H1 (cell line): ENCODE measurements at regions not wholly inside any gene's neighbourhood (a gene's known extent, or its start where the extent isn't known, plus 50 kb on each side); places are given as distances from the start of the nearest gene placed in this dataset.
A peak's percentile ranks its signal among the peaks of the same experiment; 100 is the strongest.

ENCODE experiments used
- CTCF ChIA-PET: fragments of 300-600 bp; sonication (Branson Sonifier 250); formaldehyde crosslinking; loops from one replicate; lab custom pipeline; 2021; ENCODE audit not compliant: partially characterized antibody; lab: Charles Lee
- POLR2A ChIA-PET: fragments of 300-600 bp; sonication (Branson Sonifier 250); formaldehyde crosslinking; loops from one replicate; lab custom pipeline; 2021; ENCODE audit warnings: inconsistent platforms; ENCODE audit not compliant: partially characterized antibody; lab: Charles Lee
- DNase-seq, 2 experiments: peaks; one replicate each; pipeline versions ENCODE4 v3.0.0 to v3.0.0-alpha.2; 2010 to 2022; ENCODE audit warnings: low spot score in 2 of 2, low read depth in 1 of 2, mixed read lengths in 1 of 2
- FAIRE-seq: peaks from 2 replicates; lab custom pipeline; 2011; peaks lifted over from hg19 to GRCh38; lab: Jason Lieb, UNC
- H2AFZ ChIP-seq: 2 replicates; pipeline ENCODE4 v1.8.1; 2012; ENCODE audit warnings: low read length, inconsistent platforms
- H2AK5ac ChIP-seq: 2 replicates; pipeline ENCODE4 v1.6.1; 2013; ENCODE audit warnings: low read depth, low read length
- H2BK120ac ChIP-seq: replicated peaks from 2 replicates; pipeline ENCODE3; 2013; ENCODE audit warnings: low read depth, low read length, inconsistent platforms
- H2BK12ac ChIP-seq: 2 replicates; pipeline ENCODE4 v1.6.1; 2013; ENCODE audit warnings: low read depth, low read length
- H2BK15ac ChIP-seq: 2 replicates; pipeline ENCODE4 v1.6.1; 2013; ENCODE audit warnings: low read length
- H2BK20ac ChIP-seq: 2 replicates; pipeline ENCODE4 v1.6.1; 2013; ENCODE audit warnings: low read length
- H2BK5ac ChIP-seq: 2 replicates; pipeline ENCODE4 v1.6.1; 2013; ENCODE audit warnings: low read depth, low read length
- H3K14ac ChIP-seq: 2 replicates; pipeline ENCODE4 v1.6.1; 2013; ENCODE audit warnings: inconsistent platforms; ENCODE audit not compliant: insufficient read length
- H3K18ac ChIP-seq: 2 replicates; pipeline ENCODE4 v1.6.1; 2013; ENCODE audit warnings: low read length; ENCODE audit errors: extremely low read depth
- H3K23ac ChIP-seq: 2 replicates; pipeline ENCODE4 v1.6.1; 2013; ENCODE audit warnings: inconsistent platforms; ENCODE audit not compliant: insufficient read length
- H3K23me2 ChIP-seq: 2 replicates; pipeline ENCODE4 v1.6.1; 2013; ENCODE audit warnings: low read depth, low read length
- H3K27ac ChIP-seq: 2 replicates; pipeline ENCODE4 v1.6.1; 2011; ENCODE audit warnings: low read depth, low read length, inconsistent platforms
- H3K27me3 ChIP-seq, 4 experiments: replicated peaks in 1 of 4; 1 replicate in 1 of 4; 2 replicates in 3 of 4; pipeline versions ENCODE4 v1.6.1 to v1.8.1; 2011 to 2013; ENCODE audit warnings: low read length in 3 of 4, mild to moderate bottlenecking in 3 of 4, inconsistent platforms in 2 of 4, mixed read lengths in 2 of 4, moderate library complexity in 1 of 4; ENCODE audit not compliant: control insufficient read depth in 3 of 4, insufficient read depth in 3 of 4; ENCODE audit errors: extremely low read depth in 1 of 4
- H3K36me3 ChIP-seq, 4 experiments: 2 replicates each; pipeline versions ENCODE4 v1.6.1 to v1.8.1; 2011 to 2013; ENCODE audit warnings: mild to moderate bottlenecking in 4 of 4, low read length in 3 of 4, moderate library complexity in 2 of 4, control low read depth in 1 of 4, inconsistent platforms in 1 of 4; ENCODE audit not compliant: insufficient read depth in 4 of 4, control insufficient read depth in 2 of 4
- H3K4ac ChIP-seq: replicated peaks from 2 replicates; pipeline ENCODE3; 2013; ENCODE audit warnings: low read length, low read depth, mixed read lengths, inconsistent platforms; ENCODE audit not compliant: insufficient read length
- H3K4me1 ChIP-seq, 4 experiments: replicated peaks in 1 of 4; 1 replicate in 1 of 4; 2 replicates in 3 of 4; pipeline versions ENCODE4 v1.6.1 to v1.8.1; 2011 to 2013; ENCODE audit warnings: low read length in 3 of 4, inconsistent platforms in 2 of 4, mixed read lengths in 1 of 4; ENCODE audit not compliant: insufficient read depth in 4 of 4, control insufficient read depth in 3 of 4
- H3K4me2 ChIP-seq, 2 experiments: 2 replicates each; pipeline versions ENCODE4 v1.6.1 to v1.8.1; 2011 to 2013; ENCODE audit warnings: low read depth in 2 of 2, low read length in 2 of 2, control low read depth in 1 of 2, inconsistent platforms in 1 of 2, mild to moderate bottlenecking in 1 of 2; ENCODE audit not compliant: insufficient read depth in 1 of 2
- H3K4me3 ChIP-seq, 4 experiments: fragments of 200-600, 300-600 bp in 1 of 4; sonication (generic), shearing (Covaris generic), sonication (Bioruptor Twin) in 1 of 4; 2 replicates each; pipeline versions ENCODE4 v1.5.1 to v1.8.1; 2011 to 2016; ENCODE audit warnings: low read length in 4 of 4, low read depth in 3 of 4, control low read depth in 2 of 4, inconsistent platforms in 2 of 4, mild to moderate bottlenecking in 2 of 4, mixed read lengths in 1 of 4, moderate library complexity in 1 of 4; ENCODE audit not compliant: insufficient read depth in 2 of 4; ENCODE audit errors: extremely low read depth in 1 of 4
- H3K56ac ChIP-seq: replicated peaks from 2 replicates; pipeline ENCODE3; 2013; ENCODE audit warnings: low read depth, mild to moderate bottlenecking, mixed read lengths, low read length, inconsistent platforms; ENCODE audit not compliant: insufficient read length
- H3K79me1 ChIP-seq: 2 replicates; pipeline ENCODE4 v1.6.1; 2013; ENCODE audit warnings: low read depth, low read length, control low read depth
- H3K79me2 ChIP-seq, 2 experiments: 2 replicates each; pipeline versions ENCODE4 v1.6.1 to v1.8.1; 2012 to 2013; ENCODE audit warnings: low read length in 2 of 2, mild to moderate bottlenecking in 2 of 2, inconsistent platforms in 1 of 2; ENCODE audit not compliant: insufficient read depth in 2 of 2, control insufficient read depth in 1 of 2
- H3K9ac ChIP-seq, 4 experiments: replicated peaks in 1 of 4; 1 replicate in 1 of 4; 2 replicates in 3 of 4; pipeline versions ENCODE4 v1.6.1 to v1.8.1; 2011 to 2013; ENCODE audit warnings: low read depth in 3 of 4, low read length in 3 of 4, control low read depth in 2 of 4, mild to moderate bottlenecking in 2 of 4, moderate library complexity in 2 of 4, inconsistent platforms in 1 of 4; ENCODE audit errors: extremely low read depth in 1 of 4
- H3K9me3 ChIP-seq, 2 experiments: 2 replicates each; pipeline versions ENCODE4 v1.6.1 to v1.8.1; 2012 to 2013; ENCODE audit warnings: mild to moderate bottlenecking in 2 of 2, moderate library complexity in 2 of 2, control low read depth in 1 of 2, inconsistent platforms in 1 of 2, low read depth in 1 of 2, low read length in 1 of 2, mixed read lengths in 1 of 2; ENCODE audit not compliant: insufficient read depth in 2 of 2
- H4K20me1 ChIP-seq, 2 experiments: replicated peaks in 1 of 2; 2 replicates each; pipeline versions ENCODE3 to v1.8.1; 2011 to 2013; ENCODE audit warnings: inconsistent platforms in 2 of 2, low read length in 2 of 2, mild to moderate bottlenecking in 1 of 2; ENCODE audit not compliant: insufficient read depth in 2 of 2, control insufficient read depth in 1 of 2
- H4K5ac ChIP-seq: 2 replicates; pipeline ENCODE4 v1.6.1; 2013; ENCODE audit warnings: low read length, low read depth, mixed read lengths, inconsistent platforms; ENCODE audit not compliant: insufficient read length
- H4K8ac ChIP-seq: 2 replicates; pipeline ENCODE4 v1.8.0; 2013; ENCODE audit warnings: mild to moderate bottlenecking, moderate library complexity, low read length, inconsistent platforms; ENCODE audit not compliant: insufficient read depth; ENCODE audit errors: extremely low read depth
- H4K91ac ChIP-seq: replicated peaks from 2 replicates; pipeline ENCODE3; 2013; ENCODE audit warnings: low read length, mixed read lengths, inconsistent platforms; ENCODE audit not compliant: insufficient read length
- NRF1 ChIP-seq: IDR thresholded peaks from 2 replicates; pipeline ENCODE4 v1.6.1; 2011; ENCODE audit warnings: mild to moderate bottlenecking, low read depth, low read length, improper control_type of control experiment
- WGBS, 2 experiments: shearing (Covaris generic) in 1 of 2; methylation state at CpG; one replicate each; pipeline versions ENCODE4 v1.1.6 to v1.1.7; 2013 to 2015; ENCODE audit warnings: low lambda C conversion rate in 2 of 2, mixed read lengths in 2 of 2, inconsistent platforms in 1 of 2, low coverage in 1 of 2, missing lambda C conversion rate in 1 of 2; ENCODE audit not compliant: insufficient replicate concordance in 2 of 2, insufficient coverage in 1 of 2, insufficient read length in 1 of 2; ENCODE audit errors: extremely low coverage in 1 of 2, missing lambda C conversion rate in 1 of 2; 5-methylcytosine and 5-hydroxymethylcytosine counted together

DNA sequence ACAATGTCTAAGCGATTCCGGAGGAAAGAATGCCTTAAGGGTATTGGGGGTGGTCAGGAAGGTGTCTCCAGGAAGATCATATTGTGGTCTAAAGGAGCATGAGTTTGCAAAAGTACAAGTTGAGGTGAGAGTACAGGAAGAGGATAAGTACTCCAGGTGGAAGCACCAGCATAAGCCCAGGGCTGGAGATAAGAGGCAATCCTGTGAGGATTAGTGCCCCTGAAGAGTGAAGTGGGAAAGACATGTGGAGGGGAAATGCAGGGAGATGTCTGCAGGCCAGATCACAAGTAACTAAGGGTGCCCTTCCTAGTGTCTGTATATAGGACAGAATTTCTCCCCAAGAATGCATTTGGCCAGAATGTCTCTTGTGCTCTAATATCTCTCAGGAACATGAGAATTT, 188.3 kb upstream of the DPT start:
- Histone ChIP-seq H3K4me3 (no peak overlapping the region), H2BK12ac (peak overlapping the region; percentile 44; the same call in 1 of the 2 replicates), H3K18ac (no peak overlapping the region), H3K14ac (no peak overlapping the region), H3K4me2 (no peak overlapping the region), H3K23me2 (no peaks in the 10 kb centered on the region), H2BK20ac (peak overlapping the region; percentile 36; the same call in 1 of the 2 replicates), H3K27ac (no peak overlapping the region), H4K5ac (no peak overlapping the region), H4K91ac (peak overlapping the region; percentile 20), H2AK5ac (no peak overlapping the region), H3K9ac (no peak overlapping the region), H2BK5ac (no peak overlapping the region), H3K27me3 (no peaks in the 10 kb centered on the region), H3K23ac (no peak overlapping the region), H2AFZ (0 out of 2 replicates have a peak overlapping the region, but pooled peaks have one; percentile 4), H3K56ac (no peak overlapping the region), H3K9me3 (no peaks in the 10 kb centered on the region), H3K79me1 (no peaks in the 10 kb centered on the region), H3K4ac (no peak overlapping the region), H3K79me2 (no peaks in the 10 kb centered on the region), H4K8ac (no peak overlapping the region), H2BK120ac (no peak overlapping the region), H3K4me1 (peaks cover 1 to 20% (median 14%) of the 10 kb centered on the region in 4 experiments; a peak in 4 of 7 replicates), H3K36me3 (no peaks in the 10 kb centered on the region), H2BK15ac (0 out of 2 replicates have a peak overlapping the region, but pooled peaks have one; percentile 19), H4K20me1 (no peaks in the 10 kb centered on the region)
- no peak for FAIRE-seq
- DNase-seq: no peak
- 91% methylated on average over 2 of the region's 2 CpGs; no CpG with 5 or more reads in 1 of the 2 experiments for WGBS, 2 experiments
- POLR2A ChIA-PET: no interaction called here
- CTCF ChIA-PET: interaction anchor here (0.7 kb wide), 1 partner anchor 20 kb away, joined by 3 read pairs; no protein-coding TSS in a partner anchor
- TF ChIP-seq NRF1: no peak
